ENCODE measurements at regions not wholly inside any gene's neighbourhood (a gene's known extent, or its start where the extent isn't known, plus 50 kb on each side); places are given as distances from the start of the nearest gene placed in this dataset.

DNA sequence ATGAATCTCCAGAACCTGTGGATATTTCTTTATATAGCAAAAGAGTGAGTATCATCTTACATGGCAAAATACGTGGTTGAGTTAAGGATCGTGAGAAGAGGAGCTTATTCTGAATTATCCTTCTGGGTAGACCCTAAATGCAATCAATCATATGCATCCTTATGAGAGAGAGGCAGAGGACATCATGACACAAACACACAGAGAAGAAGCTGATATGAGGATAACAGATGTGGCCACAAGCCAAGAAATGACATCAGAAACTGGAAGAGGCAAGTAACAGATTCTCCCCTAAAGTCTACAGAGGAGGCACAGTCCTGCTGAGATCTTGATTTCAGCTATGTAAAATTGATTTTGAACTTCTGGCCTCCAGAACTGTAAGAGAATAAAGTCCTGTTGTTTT, 730.2 kb upstream of the ZNF804A start:
- Histone ChIP-seq H4K20me1 (ENCODE audit: insufficient read depth) (no peaks in the 10 kb centered on the region), H3K4me3 (no peak overlapping the region), H3F3A (ENCODE audit: insufficient read depth) (no peaks in the 10 kb centered on the region), H3K79me2 (ENCODE audit: insufficient read depth) (no peaks in the 10 kb centered on the region), H3K36me3 (ENCODE audit: low read depth) (no peaks in the 10 kb centered on the region), H3K9me3 (ENCODE audit: low read depth) (no peaks in the 10 kb centered on the region), H3K9me2 (ENCODE audit: insufficient read depth) (no peaks in the 10 kb centered on the region), H3K4me1 (ENCODE audit: insufficient read depth) (no peaks in the 10 kb centered on the region), H3K9ac (no peak overlapping the region), H2AFZ (no peak overlapping the region), H3K27me3 (replicated peaks; ENCODE audit: insufficient read depth) (no peaks in the 10 kb centered on the region), H3K27ac (no peak overlapping the region), H3K4me2 (ENCODE audit: unreplicated experiment) (no peak overlapping the region)
- DNase-seq: no peak
- 36 to 39% methylated on average over 2 of the region's 2 CpGs for WGBS, 2 experiments (ENCODE audit: low coverage in 1 of 2, low lambda C conversion rate in 2 of 2, missing lambda C conversion rate in 2 of 2)
- in situ Hi-C loops (cut with MboI): no loop called here
- no peak for TF ChIP-seq EZH2 (IDR thresholded peaks at IDR 0.05; ENCODE audit: insufficient read depth, poor library complexity, severe bottlenecking)

DNA sequence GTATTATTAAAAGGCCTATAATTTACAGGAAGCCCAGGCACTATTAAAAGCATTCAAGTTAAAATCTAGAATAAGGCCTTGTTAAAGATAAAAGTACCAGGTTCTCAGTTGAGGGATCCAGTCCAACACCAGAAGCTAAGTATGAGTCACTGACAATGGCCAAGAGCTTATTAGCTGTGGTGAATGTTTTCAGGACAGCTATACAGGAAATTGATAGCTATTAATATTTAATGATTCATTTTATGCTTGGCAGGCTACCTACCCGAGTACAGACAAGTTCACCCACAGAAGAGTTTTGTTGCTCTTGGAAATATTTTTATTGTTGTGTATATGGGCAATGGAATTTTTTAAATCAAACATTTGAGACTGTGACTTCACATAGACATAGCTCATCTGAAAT, 729.6 kb upstream of the ZNF804A start:
- H2AFZ ChIP-seq: no peak overlapping the region
- H3K36me3 ChIP-seq (ENCODE audit: low read depth): no peaks in the 10 kb centered on the region
- H3K79me2 ChIP-seq (ENCODE audit: insufficient read depth): no peaks in the 10 kb centered on the region
- H3K4me3 ChIP-seq: no peak overlapping the region
- no peaks in the 10 kb centered on the region for H3K27me3 ChIP-seq (replicated peaks; ENCODE audit: insufficient read depth)
- 0 to 5% methylated on average over 1 of the region's 1 CpG for WGBS, 2 experiments (ENCODE audit: low coverage in 1 of 2, low lambda C conversion rate in 2 of 2, missing lambda C conversion rate in 2 of 2)
- H3K9me2 ChIP-seq (ENCODE audit: insufficient read depth): no peaks in the 10 kb centered on the region
- no peaks in the 10 kb centered on the region for H3K9me3 ChIP-seq (ENCODE audit: low read depth)
- H3F3A ChIP-seq (ENCODE audit: insufficient read depth): no peaks in the 10 kb centered on the region
- in situ Hi-C loops (cut with MboI): no loop called here
- H3K4me2 ChIP-seq (ENCODE audit: unreplicated experiment): no peak overlapping the region
- TF ChIP-seq EZH2phosphoT487 (IDR thresholded peaks at IDR 0.05; ENCODE audit: insufficient read depth, low read depth): no peak
- no peak for TF ChIP-seq EZH2 (IDR thresholded peaks at IDR 0.05; ENCODE audit: insufficient read depth, poor library complexity, severe bottlenecking)
- H3K9ac ChIP-seq: no peak overlapping the region
- peak; percentile 10 for DNase-seq
- H4K20me1 ChIP-seq (ENCODE audit: insufficient read depth): no peaks in the 10 kb centered on the region
- no peak overlapping the region for H3K27ac ChIP-seq
- H3K4me1 ChIP-seq (ENCODE audit: insufficient read depth): no peaks in the 10 kb centered on the region

DNA sequence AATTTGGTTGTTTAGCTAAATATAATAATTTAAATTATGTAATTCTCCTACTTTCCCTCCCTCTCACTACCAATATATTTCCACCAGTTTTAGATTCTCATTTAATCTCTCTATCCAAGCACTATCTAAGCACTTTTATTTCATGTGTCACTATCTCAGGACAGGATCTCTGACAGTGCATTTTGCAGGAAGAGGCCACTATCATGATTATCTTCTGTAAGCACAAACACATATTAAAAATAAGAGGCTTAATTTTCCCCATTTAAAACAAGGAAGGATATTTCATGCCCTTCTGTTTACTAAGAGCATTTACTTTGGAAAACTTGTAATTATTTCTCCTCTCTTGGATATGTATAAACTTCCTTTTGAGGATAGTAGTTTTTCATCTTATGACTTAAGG, 726.2 kb upstream of the ZNF804A start:
- Histone ChIP-seq H3F3A (ENCODE audit: insufficient read depth) (no peaks in the 10 kb centered on the region), H3K27ac (no peak overlapping the region), H2AFZ (no peak overlapping the region), H3K79me2 (ENCODE audit: insufficient read depth) (no peaks in the 10 kb centered on the region), H3K4me1 (ENCODE audit: insufficient read depth) (no peaks in the 10 kb centered on the region), H4K20me1 (ENCODE audit: insufficient read depth) (no peaks in the 10 kb centered on the region), H3K9me2 (ENCODE audit: insufficient read depth) (no peaks in the 10 kb centered on the region; the same call in 1 of the 2 replicates), H3K9me3 (ENCODE audit: low read depth) (no peaks in the 10 kb centered on the region), H3K4me2 (ENCODE audit: unreplicated experiment) (no peak overlapping the region), H3K4me3 (no peak overlapping the region), H3K36me3 (ENCODE audit: low read depth) (no peaks in the 10 kb centered on the region), H3K27me3 (replicated peaks; ENCODE audit: insufficient read depth) (no peaks in the 10 kb centered on the region), H3K9ac (no peak overlapping the region)
- no peak for DNase-seq
- in situ Hi-C loops (cut with MboI): no loop called here
- TF ChIP-seq EZH2phosphoT487 (IDR thresholded peaks at IDR 0.05; ENCODE audit: insufficient read depth, low read depth) (no peak), EZH2 (IDR thresholded peaks at IDR 0.05; ENCODE audit: insufficient read depth, poor library complexity, severe bottlenecking) (no peak)

DNA sequence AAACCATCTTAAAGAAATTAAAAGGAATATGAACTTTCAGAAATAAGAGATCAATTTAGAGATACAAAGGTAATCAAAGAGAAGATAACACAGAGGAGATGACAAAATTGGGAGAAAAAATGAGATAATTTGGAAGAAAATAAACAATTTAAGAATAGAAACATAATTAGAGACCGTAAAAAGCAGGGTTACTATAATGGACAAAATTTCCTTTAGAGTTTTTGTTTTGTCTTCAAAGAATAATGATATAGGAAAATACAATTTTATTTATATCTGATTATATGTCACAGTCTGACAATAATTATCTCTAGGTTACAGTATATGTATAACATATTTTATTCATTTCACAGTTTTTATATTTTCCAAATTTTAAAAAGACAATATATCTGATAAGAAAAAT, 716.4 kb upstream of the ZNF804A start:
- Histone ChIP-seq H3K9me3 (ENCODE audit: low read depth) (no peaks in the 10 kb centered on the region), H3K79me2 (ENCODE audit: insufficient read depth) (no peaks in the 10 kb centered on the region), H4K20me1 (ENCODE audit: insufficient read depth) (no peaks in the 10 kb centered on the region), H3K27me3 (replicated peaks; ENCODE audit: insufficient read depth) (no peaks in the 10 kb centered on the region), H3K9ac (no peak overlapping the region), H3K36me3 (ENCODE audit: low read depth) (no peaks in the 10 kb centered on the region), H2AFZ (no peak overlapping the region), H3K4me3 (no peak overlapping the region), H3F3A (ENCODE audit: insufficient read depth) (no peaks in the 10 kb centered on the region), H3K9me2 (ENCODE audit: insufficient read depth) (no peaks in the 10 kb centered on the region), H3K4me1 (ENCODE audit: insufficient read depth) (no peaks in the 10 kb centered on the region), H3K4me2 (ENCODE audit: unreplicated experiment) (no peak overlapping the region), H3K27ac (no peak overlapping the region)
- no peak for DNase-seq
- in situ Hi-C loops (cut with MboI): no loop called here
- 13 to 15% methylated on average over 1 of the region's 1 CpG for WGBS, 2 experiments (ENCODE audit: low coverage in 1 of 2, low lambda C conversion rate in 2 of 2, missing lambda C conversion rate in 2 of 2)
- TF ChIP-seq EZH2phosphoT487 (IDR thresholded peaks at IDR 0.05; ENCODE audit: insufficient read depth, low read depth) (no peak), EZH2 (IDR thresholded peaks at IDR 0.05; ENCODE audit: insufficient read depth, poor library complexity, severe bottlenecking) (no peak)

DNA sequence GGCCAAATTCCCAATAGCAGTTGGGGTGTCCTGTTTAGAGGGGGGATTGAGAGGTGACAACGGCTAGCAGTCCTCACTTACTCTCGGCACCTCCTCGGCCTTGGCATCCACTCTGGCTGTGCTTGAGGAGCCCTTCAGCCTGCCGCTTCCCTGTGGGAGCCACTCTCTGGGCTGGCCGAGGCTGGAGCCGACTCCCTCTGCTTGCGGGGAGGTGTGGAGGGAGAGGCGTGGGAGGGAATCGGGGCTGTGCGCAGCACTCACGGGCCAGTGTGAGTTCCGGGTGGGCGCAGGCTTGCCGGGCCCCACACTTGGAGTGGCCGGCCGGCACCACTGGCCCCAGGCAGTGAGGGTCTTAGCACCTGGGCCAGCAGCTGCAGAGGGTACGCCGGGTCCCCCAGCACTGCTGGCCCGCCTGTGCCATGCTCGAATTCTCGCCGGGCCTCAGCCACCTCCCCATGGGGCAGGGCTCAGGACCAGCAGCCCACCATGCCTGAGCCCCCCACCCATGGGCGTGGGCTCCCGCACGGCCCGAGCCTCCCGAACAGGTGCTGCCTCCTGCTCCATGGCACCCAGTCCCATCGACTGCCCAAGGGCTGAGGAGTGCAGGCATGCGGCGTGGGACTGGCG, 705.9 kb upstream of the ZNF804A start:
- 69 to 70% methylated on average over 31 of the region's 31 CpGs for WGBS, 2 experiments (ENCODE audit: low coverage in 1 of 2, low lambda C conversion rate in 2 of 2, missing lambda C conversion rate in 2 of 2)
- H4K20me1 ChIP-seq (ENCODE audit: insufficient read depth): no peaks in the 10 kb centered on the region
- no peak overlapping the region for H3K9ac ChIP-seq
- H3K79me2 ChIP-seq (ENCODE audit: insufficient read depth): no peaks in the 10 kb centered on the region
- H3K27me3 ChIP-seq (replicated peaks; ENCODE audit: insufficient read depth): no peaks in the 10 kb centered on the region
- H3K36me3 ChIP-seq (ENCODE audit: low read depth): no peaks in the 10 kb centered on the region
- no peak for TF ChIP-seq EZH2 (IDR thresholded peaks at IDR 0.05; ENCODE audit: insufficient read depth, poor library complexity, severe bottlenecking)
- no peak for TF ChIP-seq EZH2phosphoT487 (IDR thresholded peaks at IDR 0.05; ENCODE audit: insufficient read depth, low read depth)
- in situ Hi-C loops (cut with MboI): no loop called here
- H3K4me3 ChIP-seq: no peak overlapping the region
- H3K9me2 ChIP-seq (ENCODE audit: insufficient read depth): no peaks in the 10 kb centered on the region
- H2AFZ ChIP-seq: no peak overlapping the region
- no peak overlapping the region for H3K4me2 ChIP-seq (ENCODE audit: unreplicated experiment)
- no peaks in the 10 kb centered on the region for H3K9me3 ChIP-seq (ENCODE audit: low read depth)
- no peak for DNase-seq
- no peaks in the 10 kb centered on the region for H3F3A ChIP-seq (ENCODE audit: insufficient read depth)
- H3K27ac ChIP-seq: no peak overlapping the region
- no peaks in the 10 kb centered on the region for H3K4me1 ChIP-seq (ENCODE audit: insufficient read depth)

All from GM23248 (cell line).